Vagina (tissue), 2 donors: ENCODE measurements at regions not wholly inside any gene's neighbourhood (a gene's known extent, or its start where the extent isn't known, plus 50 kb on each side); places are given as distances from the start of the nearest gene placed in this dataset.

Experiments used
- DNase-seq, 2 donors: peaks; one replicate each; pipeline ENCODE4 v3.0.0-alpha.2; 2017; ENCODE audit errors: extremely low spot score in 2 of 2
- H3K27ac ChIP-seq: fragments of 200-600 bp; sonication (generic); one replicate; pipeline ENCODE4 v1.5.1; 2019
- H3K27me3 ChIP-seq: fragments of 200-600 bp; sonication (generic); one replicate; pipeline ENCODE4 v1.5.1; 2019
- H3K36me3 ChIP-seq, 2 donors: fragments of 200-600 bp; sonication (generic); one replicate each; pipeline ENCODE4 v1.5.1; 2017 to 2019
- H3K4me1 ChIP-seq: fragments of 200-600 bp; sonication (generic); one replicate; pipeline ENCODE4 v1.5.1; 2019
- H3K4me3 ChIP-seq, 2 donors: fragments of 200-600 bp; sonication (generic); 1 replicate in 1 of 2; 2 replicates in 1 of 2; pipeline ENCODE4 v1.5.1; 2016 to 2019
- H3K9me3 ChIP-seq: fragments of 200-600 bp; sonication (generic); one replicate; pipeline ENCODE4 v1.5.1; 2019
- CTCF ChIP-seq, 3 experiments: fragments of 450-650 bp in 2 of 3; fragments of 200-600 bp in 1 of 3; sonication (generic) in 1 of 3; IDR thresholded peaks; one replicate each; pipeline ENCODE4 v1.5.1; 2017 to 2019; ENCODE audit warnings: antibody characterized with exemption in 3 of 3, mild to moderate bottlenecking in 2 of 3, moderate library complexity in 2 of 3
- POLR2A ChIP-seq, 2 donors: fragments of 450-650 bp; IDR thresholded peaks; one replicate each; pipeline ENCODE4 v1.6.1; 2017; ENCODE audit warnings: antibody characterized with exemption in 2 of 2, mild to moderate bottlenecking in 2 of 2, moderate library complexity in 2 of 2
- POLR2AphosphoS5 ChIP-seq, 2 donors: sonication (generic); formaldehyde crosslinking; IDR thresholded peaks; one replicate each; pipeline ENCODE4 v1.9.0; 2017; ENCODE audit warnings: antibody characterized with exemption in 2 of 2, mild to moderate bottlenecking in 2 of 2, low read depth in 1 of 2; ENCODE audit not compliant: insufficient read depth in 1 of 2
- intact Hi-C: fragments of 100-400 bp; cut with DNase I; formaldehyde crosslinking; loops from one replicate; pipeline ENCODE4 v1.15.1; 2023

- Histone ChIP-seq H3K4me3 (no peak overlapping the region), H3K27me3 (no peaks in the 10 kb centered on the region), H3K36me3 (no peaks in the 10 kb centered on the region), H3K27ac (no peak overlapping the region), H3K4me1 (no peaks in the 10 kb centered on the region), H3K9me3 (no peaks in the 10 kb centered on the region)
- no peak for DNase-seq
- no peak for TF ChIP-seq POLR2A (IDR thresholded peaks at IDR 0.05)
- no peak for TF ChIP-seq CTCF (IDR thresholded peaks at IDR 0.05)
- no peak for TF ChIP-seq POLR2AphosphoS5 (IDR thresholded peaks at IDR 0.05; ENCODE audit: insufficient read depth in 1 of 2, low read depth in 1 of 2)
- intact Hi-C loops, result no loop called here
These were observed 448.6 kb downstream of the PLK2 start for GRCh38 chr5:58011301-58011700.

- intact Hi-C loops, result no loop called here
- Histone ChIP-seq H3K27me3 (no peaks in the 10 kb centered on the region), H3K36me3 (no peaks in the 10 kb centered on the region), H3K27ac (no peak overlapping the region), H3K4me3 (no peak overlapping the region), H3K9me3 (no peaks in the 10 kb centered on the region), H3K4me1 (no peaks in the 10 kb centered on the region)
- DNase-seq, result no peak
- TF ChIP-seq CTCF (IDR thresholded peaks at IDR 0.05), result no peak
- no peak for TF ChIP-seq POLR2AphosphoS5 (IDR thresholded peaks at IDR 0.05; ENCODE audit: insufficient read depth in 1 of 2, low read depth in 1 of 2)
- no peak for TF ChIP-seq POLR2A (IDR thresholded peaks at IDR 0.05)
These were observed 450.1 kb downstream of the PLK2 start for GRCh38 chr5:58009754-58010153.

GRCh38 chr5:58002323-58002722, 457.6 kb downstream of the PLK2 start:
- no peak overlapping the region for H3K27ac ChIP-seq
- H3K36me3 ChIP-seq, result no peaks in the 10 kb centered on the region
- H3K4me1 ChIP-seq, result no peaks in the 10 kb centered on the region
- no peaks in the 10 kb centered on the region for H3K9me3 ChIP-seq
- no peak for TF ChIP-seq POLR2A (IDR thresholded peaks at IDR 0.05)
- TF ChIP-seq POLR2AphosphoS5 (IDR thresholded peaks at IDR 0.05; ENCODE audit: insufficient read depth in 1 of 2, low read depth in 1 of 2), result no peak
- no peak for TF ChIP-seq CTCF (IDR thresholded peaks at IDR 0.05)
- DNase-seq, result no peak
- intact Hi-C loops, result no loop called here
- no peaks in the 10 kb centered on the region for H3K27me3 ChIP-seq
- H3K4me3 ChIP-seq, result no peak overlapping the region

- Histone ChIP-seq H3K9me3 (no peaks in the 10 kb centered on the region), H3K4me3 (no peak overlapping the region), H3K27me3 (no peaks in the 10 kb centered on the region), H3K27ac (no peak overlapping the region), H3K4me1 (no peaks in the 10 kb centered on the region), H3K36me3 (no peaks in the 10 kb centered on the region)
- DNase-seq, result no peak
- TF ChIP-seq CTCF (IDR thresholded peaks at IDR 0.05) (no peak), POLR2A (IDR thresholded peaks at IDR 0.05) (no peak), POLR2AphosphoS5 (IDR thresholded peaks at IDR 0.05; ENCODE audit: insufficient read depth in 1 of 2, low read depth in 1 of 2) (no peak)
- intact Hi-C loops, result no loop called here
These were observed 466.0 kb downstream of the PLK2 start for GRCh38 chr5:57993866-57994265.

GRCh38 chr5:57989378-57989777, 470.5 kb downstream of the PLK2 start:
- Histone ChIP-seq H3K4me1 (no peaks in the 10 kb centered on the region), H3K9me3 (no peaks in the 10 kb centered on the region), H3K4me3 (no peak overlapping the region), H3K36me3 (no peaks in the 10 kb centered on the region), H3K27me3 (no peaks in the 10 kb centered on the region), H3K27ac (no peak overlapping the region)
- intact Hi-C loops, result no loop called here
- TF ChIP-seq POLR2AphosphoS5 (IDR thresholded peaks at IDR 0.05; ENCODE audit: insufficient read depth in 1 of 2, low read depth in 1 of 2) (no peak), POLR2A (IDR thresholded peaks at IDR 0.05) (no peak), CTCF (IDR thresholded peaks at IDR 0.05) (no peak)
- DNase-seq, result no peak
